ENCODE measurements at regions not wholly inside any gene's neighbourhood (a gene's known extent, or its start where the extent isn't known, plus 50 kb on each side); places are given as distances from the start of the nearest gene placed in this dataset.

DNA sequence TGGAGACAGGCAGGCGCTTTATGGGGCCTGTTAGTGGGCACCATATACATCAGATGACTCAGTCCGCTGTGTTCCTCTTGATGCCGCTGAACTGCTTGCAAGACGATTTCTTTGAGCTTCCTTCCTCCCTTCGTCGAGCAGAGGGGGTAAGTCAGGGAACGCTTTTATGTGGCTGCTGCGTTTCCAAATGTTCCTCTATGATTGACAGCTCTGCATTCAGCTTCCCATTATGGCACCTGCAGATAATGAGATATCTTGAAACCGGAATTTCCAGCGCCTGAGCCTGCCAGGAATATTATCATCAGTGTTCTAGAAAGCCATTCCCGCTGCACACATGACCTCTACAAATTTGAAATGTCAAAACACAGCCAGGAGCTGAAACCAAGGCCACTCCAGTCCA is 257.0 kb downstream of the TSHZ3 start:
- DNase-seq, result no peak

DNA sequence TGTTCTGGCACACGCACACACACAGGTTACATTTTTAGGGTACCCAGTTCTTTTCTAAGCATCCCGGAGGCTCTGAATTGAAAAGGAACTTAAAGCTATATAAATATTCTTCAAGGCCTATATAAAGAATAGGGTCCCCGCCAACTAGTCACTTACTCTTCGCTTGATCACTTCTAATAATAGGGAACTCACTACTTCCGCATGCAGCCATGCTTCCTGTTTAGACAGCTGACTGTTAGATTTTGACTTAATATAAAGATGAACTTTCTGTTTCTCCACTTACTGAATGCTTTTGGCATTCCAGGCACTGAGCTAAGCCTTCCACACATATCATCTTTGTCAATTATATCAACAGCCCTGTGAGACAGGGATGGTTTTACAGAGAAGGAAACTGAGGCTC is 259.6 kb downstream of the TSHZ3 start:
- no peak for DNase-seq

DNA sequence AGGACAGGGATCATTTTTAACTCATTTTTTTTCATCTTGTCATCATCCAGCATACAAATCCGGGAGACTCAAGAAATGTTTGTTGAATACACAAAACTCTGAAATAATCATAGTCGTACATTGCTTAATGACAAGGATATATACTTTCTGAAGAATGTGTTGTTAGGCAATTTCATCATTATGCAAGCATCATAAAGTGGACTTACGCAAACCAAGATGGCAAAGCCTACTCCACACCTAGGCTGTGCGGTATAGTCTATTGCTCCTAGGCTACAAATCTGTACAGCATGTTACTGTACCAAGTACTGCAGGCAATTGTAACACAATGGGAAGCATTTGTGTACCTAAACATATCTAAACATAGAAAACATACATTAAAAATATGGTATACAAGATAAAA is 264.1 kb downstream of the TSHZ3 start:
- no peak for DNase-seq

DNA sequence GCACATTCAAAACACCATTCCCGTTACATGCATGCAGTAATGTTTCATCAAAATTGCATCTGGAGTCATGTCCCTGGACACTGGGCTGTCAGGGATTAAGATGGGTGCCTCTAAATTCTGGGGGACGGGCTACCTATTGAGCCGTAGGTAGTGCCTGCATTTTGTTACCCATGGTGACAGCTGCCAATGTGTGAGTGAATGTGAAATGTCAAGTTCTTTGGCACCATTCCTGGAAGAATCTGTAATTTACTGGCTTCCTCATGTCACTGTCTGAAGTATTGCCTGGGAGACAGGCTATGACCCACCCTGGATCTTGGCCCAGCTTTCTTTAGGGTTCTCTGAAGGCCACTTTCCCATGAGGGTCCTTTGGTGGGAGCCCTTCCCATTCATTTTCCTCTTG is 266.1 kb downstream of the TSHZ3 start:
- DNase-seq, result no peak

DNA sequence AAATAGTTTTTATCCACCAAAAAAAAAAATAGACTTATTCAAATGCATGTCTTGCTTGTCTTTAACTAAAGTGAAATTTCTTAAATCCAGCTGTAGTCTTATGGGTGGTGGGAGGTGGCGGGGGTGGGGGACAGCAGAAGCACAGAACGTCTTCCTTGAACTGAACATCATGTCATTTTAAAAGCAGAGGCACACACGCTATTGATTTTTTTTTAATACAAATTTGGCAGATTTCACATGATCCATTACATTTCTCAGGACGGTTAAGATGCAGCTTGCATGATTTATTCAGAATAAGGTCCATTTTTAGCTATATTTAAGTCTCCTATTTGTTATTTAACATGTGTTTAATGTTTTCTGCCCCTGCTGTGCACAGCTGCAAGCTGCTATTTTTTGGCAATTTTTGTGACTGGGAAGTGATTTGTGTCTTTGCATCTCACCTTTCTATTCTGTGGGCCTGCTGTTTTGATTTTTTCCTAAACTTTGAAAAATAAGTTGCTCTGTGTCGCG is 274.0 kb downstream of the TSHZ3 start:
- DNase-seq, result peak in 2 of 3 donors; percentile 43 to 75

DNA sequence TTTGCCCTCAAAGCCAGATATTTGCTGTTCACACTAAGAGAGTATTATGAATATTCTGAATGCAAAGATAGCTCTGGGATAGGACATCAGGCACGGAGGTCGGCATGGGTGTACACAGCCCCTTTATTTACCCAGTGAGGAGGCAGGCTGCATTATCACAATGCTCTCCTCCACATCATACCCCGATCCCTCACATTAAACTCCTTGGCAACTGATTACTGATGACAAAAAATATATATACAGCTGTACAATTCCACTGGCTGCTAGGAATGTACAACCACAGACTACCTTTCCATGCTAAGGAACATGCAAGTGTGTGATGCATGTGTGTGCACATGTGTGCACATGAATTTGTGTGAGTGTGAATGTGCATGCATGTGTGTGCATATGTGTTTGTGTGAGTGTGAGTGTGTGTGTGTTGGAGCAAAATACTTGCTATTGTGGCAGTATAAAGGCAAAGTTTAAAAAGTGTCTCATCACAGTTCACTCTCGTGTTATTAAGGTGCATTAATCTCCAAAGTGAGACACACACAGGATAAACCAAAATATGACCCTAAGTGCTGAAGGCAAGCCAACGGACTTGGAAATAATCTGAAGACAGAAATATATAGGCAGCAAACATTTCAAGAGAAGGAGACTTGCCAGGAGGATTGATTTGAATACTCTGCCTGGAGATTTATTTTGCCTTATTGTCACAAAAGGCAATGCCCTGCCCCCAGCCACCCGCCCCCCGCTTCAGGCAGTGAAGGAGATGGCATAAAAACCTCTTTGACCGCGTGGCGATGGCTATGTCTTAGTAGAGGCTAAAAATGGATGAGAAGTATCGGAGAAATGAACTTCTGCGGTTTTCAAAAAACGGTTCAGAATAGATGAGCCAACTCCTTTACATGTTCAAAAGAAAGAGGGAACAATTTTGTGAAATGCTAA is 274.8 kb downstream of the TSHZ3 start:
- peak in 1 of 3 donors; percentile 64 for DNase-seq

DNA sequence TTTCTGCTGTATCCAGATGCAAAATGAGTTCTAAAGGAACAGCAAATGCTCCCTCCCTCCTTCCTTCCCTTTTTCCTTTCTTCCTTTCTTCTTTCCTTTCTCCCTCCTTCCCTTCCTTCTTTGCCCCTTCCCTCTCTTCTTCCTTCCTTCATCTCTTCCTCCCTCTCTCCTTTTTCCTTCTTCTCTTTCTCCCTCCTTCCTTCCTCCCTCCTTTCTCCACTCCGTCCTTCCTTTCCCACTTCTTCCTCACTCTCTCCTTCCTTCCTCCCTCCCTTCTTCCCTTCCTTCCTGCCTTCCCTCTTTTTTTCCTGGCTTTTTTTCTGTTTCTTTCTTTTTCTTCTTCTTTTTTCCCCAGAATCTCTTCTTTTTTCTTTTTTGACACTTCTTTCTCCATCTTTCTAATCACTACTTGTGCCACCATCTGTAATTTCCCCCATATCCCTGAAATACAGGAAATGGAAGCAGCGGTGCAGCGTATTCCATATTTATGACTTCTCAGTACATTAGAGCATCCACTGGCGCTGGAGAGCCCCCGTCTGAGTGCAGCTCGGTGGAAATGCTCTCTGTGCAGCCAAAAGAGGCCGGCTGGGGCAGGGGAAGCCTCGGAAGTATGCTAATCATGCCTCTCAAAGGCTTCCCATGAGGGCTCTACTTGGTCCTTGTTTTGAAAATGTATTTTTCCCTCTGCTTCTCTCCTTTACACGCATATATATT is 275.6 kb downstream of the TSHZ3 start:
- peak in 2 of 3 donors; percentile 49 to 80 for DNase-seq

DNA sequence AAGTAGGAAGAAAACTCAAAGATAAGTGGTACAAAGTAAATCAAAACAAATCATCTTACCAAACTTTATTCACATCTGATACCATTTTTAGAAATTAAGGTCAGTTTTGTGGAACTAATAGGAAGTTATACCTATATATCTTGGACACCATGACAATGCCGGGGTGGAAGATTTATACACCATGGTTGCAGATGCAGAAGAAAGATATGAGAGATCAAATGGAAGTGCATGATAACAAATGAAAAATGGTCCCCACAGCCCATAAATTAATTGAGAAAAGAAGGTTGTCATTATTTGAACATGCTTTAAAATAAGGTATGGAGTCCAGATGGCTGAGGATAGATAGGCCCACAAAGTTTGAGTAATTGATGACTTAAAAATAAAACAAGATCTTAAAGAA is 276.8 kb downstream of the TSHZ3 start:
- DNase-seq, result no peak

DNA sequence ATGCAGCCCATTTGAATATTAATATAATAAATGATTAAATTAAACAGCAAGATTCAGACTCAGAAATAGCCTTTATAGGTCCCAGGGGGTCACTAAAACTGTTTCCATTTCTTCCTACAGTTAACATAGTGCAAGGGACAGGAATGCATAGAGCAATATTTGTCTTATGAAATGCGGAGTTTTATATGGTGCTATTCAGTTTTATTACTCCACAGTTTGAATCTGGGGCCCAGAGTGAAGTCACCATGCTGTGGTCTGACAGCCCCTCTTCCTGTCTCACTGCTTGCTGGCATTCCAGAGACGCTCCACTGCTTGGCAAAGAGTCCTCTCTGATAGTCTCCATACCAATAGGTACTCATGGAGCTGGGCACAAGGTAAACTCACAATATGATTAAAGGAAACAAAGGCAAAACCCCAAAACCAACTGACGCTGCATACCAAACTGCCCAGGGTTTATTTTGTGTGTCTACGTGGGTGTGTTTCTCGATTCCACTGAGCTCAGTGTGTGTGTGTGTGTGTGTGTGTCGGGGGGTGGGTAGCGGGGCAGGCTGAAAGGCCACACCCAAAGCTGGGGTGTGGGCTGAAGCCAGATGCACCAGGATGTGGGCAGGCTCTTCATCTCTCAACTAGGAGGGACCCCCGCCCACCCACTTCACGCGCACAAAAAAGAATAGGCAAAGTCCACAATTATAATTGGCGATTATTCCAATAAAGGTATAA is 277.9 kb downstream of the TSHZ3 start:
- peak in 1 of 3 donors; percentile 78 for DNase-seq

DNA sequence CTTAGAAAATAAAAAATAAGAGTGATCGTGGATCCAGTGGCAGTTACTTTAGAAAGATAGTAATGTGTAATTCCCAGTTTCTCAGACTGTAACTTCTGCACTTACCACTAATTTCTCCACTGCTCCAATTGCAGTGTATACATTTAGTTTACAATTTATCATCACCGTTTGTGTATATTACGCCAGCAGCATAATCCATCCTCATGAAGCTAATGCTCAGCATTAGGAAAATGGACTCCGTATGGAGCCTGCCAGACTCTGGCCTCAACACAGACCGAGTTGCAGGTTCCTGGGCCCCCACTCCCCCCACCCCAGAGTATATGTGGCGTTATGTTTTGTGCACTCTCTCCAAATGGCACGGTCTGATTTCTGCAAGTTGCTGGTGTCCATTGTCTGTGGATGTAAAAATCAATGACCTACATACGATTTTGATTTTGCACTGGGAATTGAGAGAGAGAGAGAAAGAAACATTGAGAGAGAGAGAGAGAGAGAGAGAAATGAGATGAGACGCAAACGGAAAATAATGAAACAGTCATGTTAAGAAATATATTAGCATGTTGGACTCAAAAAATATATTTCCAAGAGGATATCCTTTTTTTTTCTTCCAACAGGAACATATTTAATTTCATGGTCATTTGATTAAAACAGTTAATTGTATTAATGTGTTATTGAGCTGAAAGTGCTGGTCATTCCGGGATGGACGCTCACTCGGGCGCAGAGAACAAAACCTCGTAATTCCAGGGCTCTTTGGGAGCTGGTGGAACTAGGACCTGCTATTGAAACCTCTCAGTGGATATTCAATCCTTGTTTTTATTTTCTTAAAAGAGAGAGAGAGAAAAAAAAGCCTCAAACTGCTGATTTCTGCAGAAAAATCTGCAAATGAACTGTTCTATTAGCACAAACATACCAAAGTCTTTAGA is 278.8 kb downstream of the TSHZ3 start:
- DNase-seq, result peak in 1 of 3 donors; percentile 74

DNA sequence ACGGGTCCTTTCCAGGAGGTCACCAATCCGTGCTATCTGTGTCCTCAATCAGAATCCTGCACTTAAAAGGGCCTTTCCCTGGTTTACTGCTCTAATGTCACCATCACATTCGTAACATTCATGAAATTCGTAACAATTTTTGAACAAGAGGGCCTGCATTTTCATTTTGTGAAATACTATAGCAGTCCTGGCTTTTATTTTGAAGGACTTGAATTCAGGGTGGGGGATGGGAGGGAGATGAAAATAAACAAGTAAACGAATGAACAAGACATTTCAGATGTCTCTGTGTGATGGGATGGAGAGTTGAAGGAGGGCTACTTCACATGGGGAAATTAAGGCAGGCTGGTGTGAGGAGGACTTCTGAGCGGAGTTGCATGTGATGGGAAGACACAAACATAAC is 281.0 kb downstream of the TSHZ3 start:
- DNase-seq, result no peak

DNA sequence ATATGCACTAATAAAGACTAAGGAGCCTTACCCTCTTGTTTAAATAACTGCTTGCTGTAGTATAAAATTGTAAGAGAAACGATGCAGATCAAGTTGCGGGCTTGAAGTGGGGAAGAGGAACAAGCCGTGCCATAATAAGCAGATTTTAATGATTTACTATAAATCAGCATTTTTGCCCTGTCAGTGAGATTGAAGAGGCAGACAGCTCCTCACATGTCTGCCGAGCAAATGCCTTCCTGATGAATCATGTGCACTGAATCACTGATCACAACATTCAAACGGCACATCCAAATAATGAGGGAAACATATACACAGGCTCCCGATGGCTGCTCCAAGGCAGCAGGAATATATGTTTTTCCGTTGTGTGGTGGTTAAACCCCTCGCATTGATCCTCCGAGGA is 282.9 kb downstream of the TSHZ3 start:
- DNase-seq, result peak in 2 of 3 donors; percentile 56 to 77

DNA sequence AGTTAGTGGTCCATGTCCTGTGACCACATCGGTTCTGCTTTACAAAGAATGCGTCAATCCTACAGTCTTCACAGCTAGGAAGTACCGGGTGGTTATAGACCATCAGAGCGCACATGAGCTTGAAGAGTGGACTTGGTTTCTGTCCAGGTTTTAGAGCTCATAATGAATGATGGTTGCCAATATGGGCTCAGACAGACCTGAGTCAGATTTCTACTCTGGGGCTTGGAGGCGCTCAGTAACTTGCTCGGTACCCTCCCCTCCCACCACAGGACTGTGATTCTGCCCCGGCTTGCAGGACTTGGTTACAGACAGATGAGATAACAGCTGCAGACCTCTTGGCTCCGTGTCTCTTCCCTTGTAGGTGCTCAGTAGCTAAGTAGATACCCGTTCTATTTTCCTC is 284.7 kb downstream of the TSHZ3 start:
- DNase-seq, result no peak

DNA sequence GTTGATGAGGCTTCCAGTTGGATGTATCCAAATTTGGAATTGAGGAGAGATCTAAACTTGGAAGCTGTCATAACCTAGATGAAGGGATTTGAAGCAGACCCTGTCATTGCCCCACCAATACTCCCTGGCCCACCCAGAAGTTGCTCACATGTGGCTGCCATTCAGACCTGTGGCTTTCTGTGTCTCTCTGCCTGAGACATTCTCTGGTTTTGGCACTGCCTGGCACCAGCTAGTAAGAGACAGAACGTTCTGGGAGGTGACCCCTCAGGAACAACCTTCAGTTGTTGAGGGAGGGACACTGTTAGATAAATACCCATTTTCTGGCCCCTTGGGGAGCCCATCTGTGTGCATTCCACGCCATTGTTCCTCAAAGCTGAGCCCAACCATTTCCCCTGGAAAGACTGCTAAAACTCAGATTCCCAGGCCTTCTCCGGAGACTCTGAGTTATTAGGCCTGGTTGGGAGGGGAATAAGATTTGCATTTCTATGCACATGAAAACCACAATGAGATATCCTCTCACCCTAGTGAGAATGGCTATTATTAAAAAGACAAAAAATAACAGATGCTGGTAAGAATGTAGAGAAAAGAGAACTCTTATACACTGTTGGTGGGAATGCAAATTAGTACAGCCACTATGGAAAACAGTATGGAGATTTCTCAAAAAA is 290.4 kb downstream of the TSHZ3 start:
- DNase-seq, result no peak

DNA sequence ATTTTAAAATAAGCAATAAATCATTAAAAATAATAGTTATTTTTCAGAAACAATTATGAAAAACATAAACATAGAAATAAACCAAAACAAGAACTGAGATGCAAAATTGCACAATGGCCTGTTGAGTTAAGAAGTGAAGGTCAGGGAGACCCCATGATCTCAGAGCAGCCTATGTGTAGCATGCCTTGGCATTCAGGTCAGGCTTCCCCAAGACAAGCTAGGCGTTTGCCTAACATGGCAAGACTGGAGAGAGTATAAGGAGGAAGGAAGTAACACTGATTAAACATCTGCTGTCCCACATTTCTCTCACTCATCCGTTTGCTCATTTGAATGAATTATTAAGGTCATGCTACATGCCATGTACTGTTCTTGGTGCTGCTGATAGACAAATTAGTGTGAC is 291.8 kb downstream of the TSHZ3 start:
- DNase-seq, result no peak

DNA sequence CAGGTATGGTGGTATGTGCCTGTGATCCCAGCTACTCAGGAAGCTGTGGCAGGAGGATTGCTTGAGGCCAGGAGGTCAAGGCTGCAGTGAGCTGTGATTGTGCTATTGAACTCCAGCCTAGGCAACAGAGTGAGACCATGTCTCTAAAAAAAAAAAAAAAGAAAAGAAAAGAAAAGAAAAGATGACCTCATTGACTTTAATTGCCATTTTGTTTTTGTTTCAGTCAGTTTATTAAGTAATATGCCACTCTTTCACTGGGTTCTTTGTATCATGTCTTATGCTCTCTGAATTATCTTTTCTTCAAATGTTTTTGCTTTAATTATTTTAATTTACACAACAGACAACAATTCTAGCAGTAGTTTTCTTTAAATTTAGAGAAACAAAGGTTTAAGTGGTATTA is 293.8 kb downstream of the TSHZ3 start:
- DNase-seq, result no peak

DNA sequence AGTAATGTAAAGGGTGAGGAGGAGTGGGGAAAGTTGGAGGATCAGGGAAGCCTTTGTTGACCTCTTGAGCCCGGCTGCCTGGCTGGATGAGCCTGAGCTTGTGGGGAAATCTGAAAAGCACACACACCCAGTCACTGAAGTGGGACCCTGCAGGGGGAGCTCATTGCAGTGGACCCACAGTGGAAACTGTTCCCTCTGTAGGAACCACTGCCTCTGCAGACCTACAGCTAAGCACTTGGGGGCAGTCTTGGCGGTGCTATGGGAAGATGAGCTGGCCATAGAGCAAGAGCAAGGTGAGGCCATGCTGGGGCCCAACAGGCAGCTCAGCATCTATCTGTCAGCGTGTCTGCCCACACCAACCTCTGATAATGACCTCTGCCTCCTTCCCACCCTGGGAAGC is 294.8 kb downstream of the TSHZ3 start:
- peak in 1 of 3 donors; percentile 46 for DNase-seq

DNA sequence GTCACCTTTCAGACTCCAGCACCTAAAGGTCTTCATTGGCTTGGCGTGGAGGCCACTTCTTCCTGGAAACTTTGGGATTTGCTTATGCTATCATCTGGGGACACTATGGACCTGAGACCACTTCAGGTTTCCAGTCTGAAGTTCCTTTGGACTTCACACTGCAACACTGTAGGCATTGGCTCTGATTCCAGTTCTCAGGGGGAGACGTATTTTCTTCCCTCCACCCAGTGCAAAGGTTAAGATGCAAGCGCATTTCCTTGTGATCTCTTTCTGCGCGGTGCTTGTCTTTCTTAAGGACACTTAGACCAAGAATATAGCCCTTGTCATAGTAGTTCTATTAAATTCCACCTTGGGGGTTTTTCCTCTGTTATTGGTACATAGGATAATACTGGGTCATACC is 299.8 kb downstream of the TSHZ3 start:
- DNase-seq, result no peak

DNA sequence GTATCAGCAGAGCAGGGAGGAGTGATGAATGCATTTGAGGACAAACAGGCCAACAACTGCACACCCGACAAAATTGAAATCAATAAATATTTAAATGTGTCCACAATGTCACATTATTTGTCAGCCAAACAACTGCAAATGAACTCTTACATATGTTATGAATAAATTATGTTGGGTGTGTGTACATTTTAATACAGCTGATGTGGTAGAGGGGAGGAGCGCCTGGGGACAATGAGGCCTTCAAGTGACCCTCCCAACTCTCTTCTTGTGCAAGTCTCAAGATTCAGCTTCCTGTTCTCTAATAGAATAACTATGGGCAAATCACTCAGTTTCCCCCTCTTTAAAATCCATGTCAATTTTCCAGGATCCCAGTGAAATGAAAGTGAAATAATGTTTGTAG is 303.2 kb downstream of the TSHZ3 start:
- no peak for DNase-seq

DNA sequence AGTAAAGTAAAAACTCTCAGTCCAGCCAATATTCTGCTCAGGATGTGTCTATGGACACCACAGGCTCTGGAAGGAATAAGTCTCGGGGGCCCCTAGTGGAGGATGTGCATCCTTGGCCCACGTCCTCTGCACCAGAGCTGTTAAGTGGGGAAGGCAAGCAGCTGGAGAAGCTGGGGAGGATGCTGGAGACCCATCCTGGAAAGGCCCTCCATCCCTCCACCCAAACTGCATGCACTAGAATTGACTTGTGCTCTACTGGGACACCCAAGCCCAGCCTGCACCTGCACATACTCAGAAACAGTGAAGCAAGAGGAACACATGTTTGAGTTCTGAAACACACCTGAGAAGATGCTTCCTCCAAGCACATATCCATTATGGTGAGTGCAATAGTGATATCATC is 307.8 kb downstream of the TSHZ3 start:
- peak in 1 of 3 donors; percentile 57 for DNase-seq

DNA sequence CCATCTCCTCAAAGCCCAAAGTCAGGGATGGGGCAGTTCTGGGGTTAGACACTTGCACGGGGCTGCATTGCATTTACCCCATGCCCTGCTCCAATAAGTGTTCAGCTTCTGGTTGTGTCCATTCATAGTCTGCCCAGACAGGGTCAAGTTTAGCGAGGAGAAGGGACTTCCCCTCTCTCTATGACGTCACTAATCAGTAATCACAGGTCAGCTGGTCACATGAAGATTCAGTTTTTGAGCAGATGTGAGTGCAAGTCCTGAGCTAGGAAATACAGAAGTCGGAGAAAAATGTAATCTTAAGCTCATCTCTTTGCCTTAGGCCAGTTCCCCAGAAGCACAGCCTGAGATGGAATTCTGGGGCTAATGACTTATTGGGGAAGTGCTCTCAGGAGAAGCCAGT is 310.1 kb downstream of the TSHZ3 start:
- DNase-seq, result no peak
